SH-SY5Y (cell line): ENCODE measurements at regions not wholly inside any gene's neighbourhood (a gene's known extent, or its start where the extent isn't known, plus 50 kb on each side); places are given as distances from the start of the nearest gene placed in this dataset.

Experiments used
- GATA2 ChIP-seq: IDR thresholded peaks from 2 replicates; pipeline ENCODE4 v1.6.1; 2011; ENCODE audit warnings: mild to moderate bottlenecking, low read depth, low read length
- GATA3 ChIP-seq: IDR thresholded peaks from 2 replicates; pipeline ENCODE4 v1.6.1; 2011; ENCODE audit warnings: low read depth, mild to moderate bottlenecking, low read length, moderate library complexity

- TF ChIP-seq GATA3 (no peak), GATA2 (no peak)
Measured at GRCh38 chr12:112559784-112560183, 141.0 kb downstream of the PTPN11 start.

DNA sequence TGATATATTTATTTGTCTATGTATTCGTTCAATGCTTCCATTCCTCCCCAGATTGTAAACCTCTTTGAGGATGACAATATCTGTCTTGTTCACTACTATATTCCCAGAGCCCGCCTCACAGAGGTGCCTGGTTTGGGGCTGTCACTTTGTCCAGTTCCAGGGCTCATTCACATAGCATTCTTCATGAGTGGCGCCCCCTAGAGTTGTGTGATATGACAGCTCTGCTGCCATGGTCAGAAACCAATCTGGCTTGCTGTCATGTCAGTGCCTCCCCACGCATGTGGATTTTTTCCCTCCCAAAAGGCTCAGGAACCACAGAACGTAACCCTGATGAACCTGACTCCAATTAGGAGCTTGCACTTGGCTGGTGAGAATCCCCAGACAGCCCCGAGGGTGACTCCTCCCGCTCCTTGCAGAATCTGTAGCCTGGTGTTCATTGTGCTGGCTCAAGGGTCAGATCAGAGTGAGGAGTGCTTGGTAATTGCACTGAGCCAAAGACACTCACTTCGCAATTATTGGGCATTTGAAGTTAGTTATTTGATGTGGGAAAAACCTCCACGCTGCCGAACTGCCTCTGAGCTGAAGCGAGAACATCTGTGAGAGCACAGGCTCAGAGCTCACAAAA, 145.5 kb downstream of the PTPN11 start:
- TF ChIP-seq GATA2 (no peak), GATA3 (no peak)

DNA sequence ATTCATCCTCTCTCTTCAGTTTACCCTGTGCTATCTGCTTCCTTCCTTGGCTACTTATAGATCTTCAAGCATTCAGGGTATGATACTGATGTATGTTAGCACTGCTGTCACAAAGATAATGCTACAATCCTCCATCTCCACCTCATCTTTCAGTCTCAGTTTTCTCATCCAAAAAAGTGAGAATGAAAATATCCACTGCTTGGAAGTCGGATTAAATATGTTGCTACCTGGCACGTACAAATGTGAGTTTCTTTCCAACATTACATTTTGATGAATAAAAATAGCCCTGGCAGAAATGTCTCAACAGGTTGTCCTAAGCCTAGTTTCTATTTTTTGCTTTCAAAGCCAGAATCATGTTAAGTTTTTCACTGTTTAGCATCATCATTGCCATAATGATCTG, 149.9 kb downstream of the PTPN11 start:
- TF ChIP-seq GATA2 (no peak), GATA3 (no peak)

DNA sequence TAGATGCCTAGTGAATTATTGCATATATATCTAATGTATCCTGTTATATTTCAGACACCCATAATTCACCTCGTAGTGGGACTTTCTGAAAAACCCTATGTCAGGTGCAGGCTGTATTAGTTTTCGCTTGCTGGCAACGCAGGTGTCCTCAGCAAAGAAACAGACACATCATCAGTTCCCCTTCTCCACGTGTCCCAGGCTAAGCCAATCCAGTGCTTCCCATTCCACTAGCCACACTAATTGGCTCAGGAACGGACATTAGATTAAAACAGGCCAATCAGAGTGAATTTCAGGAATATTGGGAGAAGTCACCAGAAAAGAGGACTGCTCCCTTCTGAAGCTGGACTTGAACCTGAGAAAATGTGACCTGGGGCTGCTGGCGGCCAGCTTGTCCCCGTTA, 151.3 kb downstream of the PTPN11 start:
- TF ChIP-seq GATA2 (no peak), GATA3 (no peak)

DNA sequence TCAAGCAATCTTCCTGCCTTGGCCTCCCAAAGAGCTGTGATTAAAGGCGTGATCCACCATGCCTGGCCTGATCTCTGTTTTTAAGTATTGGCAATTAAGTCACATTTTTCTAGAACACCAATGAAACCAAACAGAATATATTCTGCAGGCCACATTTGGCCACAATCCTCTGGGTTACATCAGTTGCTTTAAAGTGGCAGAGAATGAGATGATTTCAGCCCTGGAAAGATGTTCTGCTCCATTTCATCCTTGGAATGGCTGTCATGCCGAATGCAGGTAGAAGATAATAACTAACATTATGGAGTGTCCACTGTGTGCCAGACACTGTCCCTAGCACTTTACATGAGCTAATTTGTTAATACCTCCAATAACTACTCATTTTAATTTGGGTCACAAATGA, 154.4 kb downstream of the PTPN11 start:
- TF ChIP-seq GATA3 (no peak), GATA2 (no peak)

DNA sequence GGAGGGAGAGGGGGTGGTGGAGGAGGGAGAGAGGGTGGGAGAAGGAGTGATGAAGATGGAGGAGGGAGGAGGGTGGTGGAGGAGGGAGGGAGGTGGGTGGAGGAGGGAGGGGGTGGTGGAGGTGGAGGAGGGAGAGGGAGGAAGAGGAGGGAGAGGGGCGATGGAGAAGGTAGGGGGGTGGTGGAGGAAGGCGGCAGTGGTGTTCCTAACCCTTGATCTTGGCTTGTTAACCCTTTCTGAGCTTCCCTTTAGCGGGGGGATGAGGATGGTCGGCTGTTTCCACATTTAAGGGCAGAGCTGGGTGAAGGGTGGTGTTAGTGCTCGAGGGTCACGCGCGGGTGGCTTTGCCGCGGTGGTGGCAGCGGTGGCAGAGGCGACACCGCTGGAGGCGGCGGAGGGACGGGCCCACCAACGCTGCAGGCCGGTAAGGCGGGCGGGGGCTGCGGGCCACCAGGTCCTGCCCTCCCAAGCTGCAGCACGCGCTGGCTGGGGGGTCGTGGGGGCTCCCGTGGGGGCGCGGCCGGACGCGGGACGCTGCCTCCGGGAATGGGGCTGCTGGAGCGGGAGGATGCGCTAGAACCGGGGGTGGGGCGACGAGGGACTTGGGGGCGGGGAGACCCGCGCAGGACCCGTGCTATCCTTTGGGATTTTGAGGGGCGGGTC, 156.3 kb downstream of the PTPN11 start:
- no peak for TF ChIP-seq GATA3
- no peak for TF ChIP-seq GATA2

DNA sequence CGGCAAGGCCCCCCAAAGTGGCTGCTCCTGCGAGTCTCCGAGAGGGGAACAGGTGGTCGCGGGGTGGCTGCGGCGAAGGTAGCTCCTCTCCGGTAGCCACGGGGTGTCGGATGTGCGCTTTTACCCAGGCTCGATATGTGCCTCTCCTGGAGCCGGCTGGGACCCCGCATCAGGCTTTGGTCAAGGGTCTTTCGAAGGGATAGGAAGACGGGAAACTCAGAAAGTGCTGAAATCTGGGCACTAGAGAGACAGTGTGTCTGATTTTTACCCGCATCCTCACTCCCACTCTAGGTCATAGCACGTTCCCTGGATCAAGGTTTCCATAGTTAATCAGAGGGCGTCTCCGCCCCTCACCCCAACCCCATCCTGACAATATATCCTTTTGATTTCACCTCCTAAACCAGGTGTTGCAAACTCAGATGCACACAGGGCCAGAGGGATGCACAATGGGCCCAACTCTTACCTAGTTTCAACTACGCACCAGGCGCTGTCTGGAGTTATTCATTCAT, 156.9 kb downstream of the PTPN11 start:
- TF ChIP-seq GATA3 (no peak), GATA2 (no peak)

DNA sequence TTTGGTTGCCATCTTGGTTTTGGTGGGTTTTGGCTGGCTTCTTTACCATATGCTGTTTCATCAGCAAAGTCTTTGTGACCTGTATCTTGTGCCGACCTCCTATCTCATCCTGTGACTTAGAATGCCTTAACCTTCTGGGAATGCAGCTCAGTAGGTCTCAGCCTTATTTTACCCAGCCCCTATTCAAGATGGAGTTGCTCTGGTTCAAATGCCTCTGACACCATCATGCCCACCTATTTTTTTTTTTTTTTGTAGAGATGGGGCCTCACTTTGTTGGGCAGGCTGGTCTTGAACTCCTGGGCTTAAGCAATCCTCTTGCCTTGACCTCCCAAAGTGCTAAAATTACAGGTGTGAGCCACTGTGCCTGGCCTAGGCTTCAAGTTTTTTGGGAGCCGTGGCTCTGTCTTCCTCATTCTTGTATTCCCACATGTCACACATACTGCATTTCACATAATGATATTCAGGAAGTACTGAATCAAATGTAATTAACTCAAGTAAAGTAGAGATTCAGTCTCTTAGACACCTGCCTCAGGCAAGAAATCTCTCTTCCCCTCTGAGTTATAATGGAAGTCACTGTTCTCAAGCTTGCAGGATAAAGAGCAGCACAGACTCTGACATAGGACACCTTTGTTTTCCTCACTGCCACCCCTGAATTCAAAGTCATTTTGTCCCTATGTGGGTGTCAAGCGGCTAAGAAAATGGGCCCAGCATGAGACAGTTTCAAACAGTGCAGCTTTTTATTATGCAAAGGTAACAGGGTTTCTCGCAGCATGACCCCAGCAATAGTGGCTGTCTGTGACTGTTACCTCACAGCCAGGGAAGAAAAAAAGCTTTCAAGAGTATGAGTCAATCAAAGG, 159.0 kb downstream of the PTPN11 start:
- TF ChIP-seq GATA3 (no peak), GATA2 (no peak)

DNA sequence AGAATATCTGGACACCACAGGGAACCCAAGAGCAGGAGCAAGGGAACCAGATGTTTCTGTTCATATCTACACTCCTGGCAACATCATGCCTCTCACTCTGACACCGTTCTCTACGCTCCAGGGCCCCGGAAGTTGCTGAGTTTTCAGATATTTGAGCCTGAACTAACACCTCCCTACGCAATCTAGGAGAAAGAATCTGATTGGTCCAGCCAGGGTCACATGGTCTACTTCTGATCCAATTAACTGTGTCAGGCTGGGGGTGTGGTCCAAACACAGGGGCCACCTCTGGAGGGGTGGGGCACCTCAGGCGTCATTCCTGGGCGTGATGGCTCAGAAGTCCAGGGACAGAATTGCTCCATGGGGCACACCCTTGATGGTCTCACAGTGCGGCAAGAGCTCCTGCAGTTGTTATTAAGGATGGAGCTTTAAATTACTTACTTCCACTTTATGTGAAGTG, 165.5 kb downstream of the PTPN11 start:
- TF ChIP-seq GATA2 (no peak), GATA3 (no peak)

GRCh38 chr12:112586148-112586783, 167.5 kb downstream of the PTPN11 start:
- TF ChIP-seq GATA3 (no peak), GATA2 (no peak)

DNA sequence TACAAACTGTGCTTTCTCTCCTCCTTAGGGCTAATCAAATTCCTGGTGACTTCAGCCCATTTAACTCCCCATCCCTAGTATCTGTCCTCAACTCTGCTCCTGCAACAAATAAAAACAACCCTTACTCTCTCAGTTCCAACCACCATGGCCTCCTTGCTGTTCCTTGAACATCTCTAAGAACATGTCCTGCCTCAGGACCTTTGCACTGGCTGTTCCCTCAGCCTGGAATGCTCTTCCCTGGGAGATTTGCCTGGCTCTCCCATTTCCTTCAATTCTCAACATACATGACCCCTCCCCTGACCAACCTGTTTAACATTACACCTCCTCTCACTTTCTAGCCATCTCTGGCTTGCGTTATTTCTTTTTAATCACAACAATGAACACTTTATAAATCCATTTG, 170.5 kb downstream of the PTPN11 start:
- TF ChIP-seq GATA2 (no peak), GATA3 (no peak)

GRCh38 chr12:112590281-112590680, 171.5 kb downstream of the PTPN11 start:
- TF ChIP-seq GATA2 (no peak), GATA3 (no peak)

DNA sequence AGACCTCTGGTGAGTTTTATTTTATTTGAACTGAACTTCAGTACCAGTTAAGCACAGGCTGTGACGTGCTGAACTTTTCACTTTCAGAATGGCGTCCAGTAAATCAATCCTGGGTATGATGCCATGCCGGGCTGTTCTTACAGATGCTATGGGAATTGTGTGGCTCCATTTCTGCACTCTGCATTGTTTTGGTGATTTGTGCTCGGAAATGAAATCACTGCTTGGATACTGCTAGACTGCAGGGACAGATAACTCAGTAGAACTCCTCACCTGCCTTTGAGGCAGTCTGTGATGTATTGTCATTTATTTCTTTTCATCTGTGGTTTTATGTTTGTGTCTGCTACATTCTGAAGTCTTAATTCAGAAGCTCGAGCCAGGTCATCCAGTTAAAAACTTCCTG, 172.7 kb downstream of the PTPN11 start:
- TF ChIP-seq GATA3 (no peak), GATA2 (no peak)

- TF ChIP-seq GATA2 (no peak), GATA3 (no peak)
Measured at GRCh38 chr12:112595410-112595809, 176.7 kb downstream of the PTPN11 start.
